ENCODE measurements at regions not wholly inside any gene's neighbourhood (a gene's known extent, or its start where the extent isn't known, plus 50 kb on each side); places are given as distances from the start of the nearest gene placed in this dataset.

DNA sequence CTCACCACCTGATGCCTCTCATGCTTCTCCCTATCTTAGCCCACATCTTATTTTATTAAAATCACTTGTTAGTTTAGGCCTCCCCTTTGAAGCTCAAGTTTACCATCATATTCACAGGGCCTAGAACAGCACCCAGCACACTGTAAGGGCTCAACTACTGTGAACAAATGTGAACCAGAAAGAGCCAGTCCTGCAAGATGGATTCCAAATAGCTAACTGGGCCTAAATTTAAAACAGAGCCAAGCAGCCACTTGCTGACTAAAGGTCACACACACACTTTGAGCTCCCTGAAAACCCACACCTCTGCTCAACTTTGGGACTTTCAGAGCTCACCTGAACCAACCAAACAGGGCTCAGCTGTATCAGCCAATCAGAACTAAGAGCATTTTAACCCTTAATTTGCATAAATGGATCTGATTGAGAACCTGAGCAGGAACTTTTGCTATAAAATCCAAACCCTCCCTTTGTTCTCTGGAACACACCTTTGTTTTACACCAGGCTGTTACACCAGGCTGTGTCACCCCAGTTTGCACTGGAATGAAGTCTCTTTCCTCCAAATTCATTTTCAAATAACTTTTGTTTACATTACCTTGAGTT lies 62.1 kb upstream of the EXOC1L start:
- TF ChIP-seq GLIS3 (CRISPR knock-in tag; IDR thresholded peaks at IDR 0.05) (no peak), TSHZ2 (CRISPR knock-in tag; IDR thresholded peaks at IDR 0.05) (no peak), CREB5 (CRISPR knock-in tag; IDR thresholded peaks at IDR 0.05; ENCODE audit: low read depth) (no peak), ZFP3 (CRISPR knock-in tag; IDR thresholded peaks at IDR 0.05) (no peak), ZNF8 (CRISPR knock-in tag; IDR thresholded peaks at IDR 0.05) (no peak), ARNTL (CRISPR knock-in tag; IDR thresholded peaks at IDR 0.05; ENCODE audit: borderline replicate concordance, low read depth) (no peak), TCF4 (CRISPR knock-in tag; IDR thresholded peaks at IDR 0.05; ENCODE audit: borderline replicate concordance) (no peak), ZFP30 (CRISPR knock-in tag; IDR thresholded peaks at IDR 0.05) (no peak), ZC3H10 (CRISPR knock-in tag; IDR thresholded peaks at IDR 0.05) (no peak), RARB (CRISPR knock-in tag; IDR thresholded peaks at IDR 0.05) (no peak), PPARA (CRISPR knock-in tag; IDR thresholded peaks at IDR 0.05; ENCODE audit: borderline replicate concordance) (no peak), ZNF565 (CRISPR knock-in tag; conservative IDR thresholded peaks at IDR 0.05; ENCODE audit: low read depth) (no peak)
- TF ChIP-seq, protein P1, sequence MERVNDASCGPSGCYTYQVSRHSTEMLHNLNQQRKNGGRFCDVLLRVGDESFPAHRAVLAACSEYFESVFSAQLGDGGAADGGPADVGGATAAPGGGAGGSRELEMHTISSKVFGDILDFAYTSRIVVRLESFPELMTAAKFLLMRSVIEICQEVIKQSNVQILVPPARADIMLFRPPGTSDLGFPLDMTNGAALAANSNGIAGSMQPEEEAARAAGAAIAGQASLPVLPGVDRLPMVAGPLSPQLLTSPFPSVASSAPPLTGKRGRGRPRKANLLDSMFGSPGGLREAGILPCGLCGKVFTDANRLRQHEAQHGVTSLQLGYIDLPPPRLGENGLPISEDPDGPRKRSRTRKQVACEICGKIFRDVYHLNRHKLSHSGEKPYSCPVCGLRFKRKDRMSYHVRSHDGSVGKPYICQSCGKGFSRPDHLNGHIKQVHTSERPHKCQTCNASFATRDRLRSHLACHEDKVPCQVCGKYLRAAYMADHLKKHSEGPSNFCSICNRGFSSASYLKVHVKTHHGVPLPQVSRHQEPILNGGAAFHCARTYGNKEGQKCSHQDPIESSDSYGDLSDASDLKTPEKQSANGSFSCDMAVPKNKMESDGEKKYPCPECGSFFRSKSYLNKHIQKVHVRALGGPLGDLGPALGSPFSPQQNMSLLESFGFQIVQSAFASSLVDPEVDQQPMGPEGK (CRISPR knock-in tag; IDR thresholded peaks at IDR 0.05; ENCODE audit: borderline replicate concordance), result no peak
- TF ChIP-seq, protein P2, sequence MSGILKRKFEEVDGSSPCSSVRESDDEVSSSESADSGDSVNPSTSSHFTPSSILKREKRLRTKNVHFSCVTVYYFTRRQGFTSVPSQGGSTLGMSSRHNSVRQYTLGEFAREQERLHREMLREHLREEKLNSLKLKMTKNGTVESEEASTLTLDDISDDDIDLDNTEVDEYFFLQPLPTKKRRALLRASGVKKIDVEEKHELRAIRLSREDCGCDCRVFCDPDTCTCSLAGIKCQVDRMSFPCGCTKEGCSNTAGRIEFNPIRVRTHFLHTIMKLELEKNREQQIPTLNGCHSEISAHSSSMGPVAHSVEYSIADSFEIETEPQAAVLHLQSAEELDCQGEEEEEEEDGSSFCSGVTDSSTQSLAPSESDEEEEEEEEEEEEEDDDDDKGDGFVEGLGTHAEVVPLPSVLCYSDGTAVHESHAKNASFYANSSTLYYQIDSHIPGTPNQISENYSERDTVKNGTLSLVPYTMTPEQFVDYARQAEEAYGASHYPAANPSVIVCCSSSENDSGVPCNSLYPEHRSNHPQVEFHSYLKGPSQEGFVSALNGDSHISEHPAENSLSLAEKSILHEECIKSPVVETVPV (CRISPR knock-in tag; IDR thresholded peaks at IDR 0.05), result no peak

All from SK-N-SH treated with all-trans-retinoic acid at 6 μM for 48 hours (cell line).